ENCODE measurements at regions not wholly inside any gene's neighbourhood (a gene's known extent, or its start where the extent isn't known, plus 50 kb on each side); places are given as distances from the start of the nearest gene placed in this dataset.

DNA sequence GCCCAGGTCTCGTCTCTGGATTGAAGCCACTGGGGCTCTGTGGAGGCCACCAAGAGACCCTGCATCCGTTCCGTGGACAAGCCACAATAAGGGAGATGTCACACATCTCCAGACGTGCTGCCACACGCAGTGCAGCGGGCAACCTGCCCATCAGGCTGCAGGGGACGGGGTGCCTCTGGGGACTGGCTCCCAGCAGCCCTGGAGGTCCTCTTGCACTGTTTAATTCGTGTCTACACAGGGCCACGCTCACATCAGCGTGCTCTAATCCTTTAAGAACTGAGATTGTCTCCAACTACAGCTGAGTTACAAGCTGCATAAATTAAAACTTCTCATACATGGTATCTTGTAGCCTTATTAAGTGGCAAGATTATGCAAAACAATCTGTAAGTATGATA, 1232.2 kb downstream of the BRD1 start:
- H3K4me3 Mint-ChIP-seq: no peak overlapping the region
- no peaks in the 10 kb centered on the region for H3K4me1 Mint-ChIP-seq (ENCODE audit: low read depth)
- H3K36me3 Mint-ChIP-seq (ENCODE audit: low read depth): no peaks in the 10 kb centered on the region

DNA sequence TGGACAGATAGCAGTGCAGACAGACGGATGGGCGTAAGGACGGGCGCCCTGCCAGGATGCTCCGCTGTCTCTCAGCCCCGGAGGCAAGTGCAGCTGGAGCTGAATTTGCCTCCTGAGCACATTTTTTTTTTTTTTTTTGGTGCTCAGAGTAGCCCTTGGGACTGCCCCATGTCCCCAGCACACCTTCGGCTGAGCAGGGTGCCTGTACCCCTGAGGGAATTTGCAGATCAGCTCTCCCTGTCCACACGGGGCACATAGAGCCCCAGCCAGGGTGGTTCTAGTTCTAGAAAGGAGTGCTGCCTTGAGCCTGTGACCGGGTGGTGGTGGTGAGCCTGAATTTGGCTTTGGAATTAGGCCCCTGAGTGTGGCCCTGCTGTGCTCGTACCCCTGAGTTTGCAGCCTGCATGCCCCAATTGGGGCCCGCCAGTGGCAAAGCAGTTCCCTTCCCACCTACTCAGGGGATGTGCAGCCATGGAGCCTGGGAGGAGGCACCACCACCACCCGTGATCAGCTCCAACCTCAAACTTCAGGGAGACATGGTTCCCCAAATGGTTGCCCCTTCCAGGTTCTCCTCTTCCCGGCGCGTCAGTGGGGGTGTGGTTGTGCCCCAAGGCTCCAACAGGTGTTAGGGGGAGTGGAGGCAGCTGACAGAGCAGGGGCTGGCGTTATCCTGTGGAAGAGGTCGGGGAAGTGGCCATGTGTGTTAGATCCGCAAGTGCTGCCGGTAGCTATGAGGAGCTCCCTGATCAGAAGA, 1232.7 kb downstream of the BRD1 start:
- H3K4me3 Mint-ChIP-seq: no peak overlapping the region
- H3K27ac Mint-ChIP-seq: no peak overlapping the region
- peaks cover under 1% of the 10 kb centered on the region for H3K27me3 Mint-ChIP-seq
- no peaks in the 10 kb centered on the region for H3K36me3 Mint-ChIP-seq (ENCODE audit: low read depth)
- H3K4me1 Mint-ChIP-seq (ENCODE audit: low read depth): no peaks in the 10 kb centered on the region
- DNase-seq: no peak
- no peaks in the 10 kb centered on the region for H3K9me3 Mint-ChIP-seq

More for the DNA sequence above, 1232.2 kb downstream of the BRD1 start:
- DNase-seq: no peak
- no peaks in the 10 kb centered on the region for H3K27me3 Mint-ChIP-seq
- no peaks in the 10 kb centered on the region for H3K9me3 Mint-ChIP-seq
- no peak overlapping the region for H3K27ac Mint-ChIP-seq

DNA sequence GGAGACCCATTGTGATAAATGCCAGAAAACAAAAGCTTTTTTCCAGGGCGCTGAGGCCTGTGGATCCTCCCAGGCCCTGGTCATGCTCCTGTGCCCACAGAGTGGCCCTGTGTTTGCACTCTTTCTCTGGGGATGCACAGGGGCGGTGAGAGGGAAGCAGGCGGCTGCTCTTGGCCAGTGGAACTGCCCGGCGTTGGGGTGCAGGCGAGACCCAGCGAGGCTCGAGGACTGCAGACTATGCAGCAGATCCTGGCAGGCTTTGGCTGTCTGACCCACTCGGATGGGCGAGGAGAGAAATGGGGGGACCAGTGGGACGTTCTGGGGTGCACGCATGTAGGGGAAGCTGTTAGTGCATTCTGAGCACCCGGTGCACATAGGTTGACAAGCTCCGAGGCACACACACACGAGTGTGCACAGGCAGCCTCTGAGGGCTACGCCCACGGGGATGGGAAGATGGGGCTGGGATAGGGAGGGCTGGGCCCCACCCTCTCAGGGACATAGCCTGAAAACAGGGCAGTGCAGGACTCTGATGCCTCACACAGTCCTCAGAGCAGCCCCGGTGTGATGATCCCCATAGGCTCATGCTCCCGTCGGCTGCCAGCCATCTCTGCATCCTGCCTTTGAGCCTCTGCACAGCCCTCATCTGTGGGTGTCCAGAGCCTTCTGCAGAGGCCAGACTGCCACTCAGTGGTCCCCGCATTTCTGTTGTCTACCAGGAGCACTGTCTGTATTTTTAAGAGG, 1233.5 kb downstream of the BRD1 start:
- H3K27me3 Mint-ChIP-seq: peaks cover 2% of the 10 kb centered on the region
- H3K27ac Mint-ChIP-seq: no peak overlapping the region
- H3K36me3 Mint-ChIP-seq (ENCODE audit: low read depth): no peaks in the 10 kb centered on the region
- DNase-seq: no peak
- H3K4me3 Mint-ChIP-seq: no peak overlapping the region
- H3K4me1 Mint-ChIP-seq (ENCODE audit: low read depth): no peaks in the 10 kb centered on the region
- no peaks in the 10 kb centered on the region for H3K9me3 Mint-ChIP-seq

GRCh38 chr22:48593551-48593950, 1234.1 kb downstream of the BRD1 start:
- Mint-ChIP-seq H3K27ac (no peak overlapping the region), H3K36me3 (ENCODE audit: low read depth) (no peaks in the 10 kb centered on the region), H3K4me1 (ENCODE audit: low read depth) (no peaks in the 10 kb centered on the region), H3K9me3 (no peaks in the 10 kb centered on the region), H3K4me3 (no peak overlapping the region), H3K27me3 (peaks cover 3% of the 10 kb centered on the region)
- no peak for DNase-seq

DNA sequence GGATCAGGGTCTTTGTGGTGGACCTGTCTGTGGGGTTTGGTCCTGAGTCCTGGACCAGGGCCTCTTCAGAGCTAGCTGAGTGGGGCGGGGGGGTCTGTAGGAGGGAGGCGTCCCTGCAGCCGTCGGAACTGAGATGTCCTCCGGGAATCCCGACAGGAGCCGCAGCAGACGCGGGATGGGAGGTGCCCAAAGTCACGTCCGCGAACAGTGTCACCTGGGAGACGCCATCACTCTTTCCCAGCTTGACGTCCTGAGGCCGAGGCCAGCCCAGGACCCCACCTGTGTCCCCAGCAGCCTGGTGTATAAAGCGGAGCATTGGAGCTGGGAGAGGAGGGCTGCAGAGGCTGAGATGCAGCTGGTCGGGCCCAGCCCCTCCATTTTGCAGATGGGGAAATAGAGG, 1234.7 kb downstream of the BRD1 start:
- Mint-ChIP-seq H3K9me3 (no peaks in the 10 kb centered on the region), H3K27me3 (peaks cover 5% of the 10 kb centered on the region), H3K36me3 (ENCODE audit: low read depth) (no peaks in the 10 kb centered on the region), H3K4me3 (no peak overlapping the region), H3K4me1 (ENCODE audit: low read depth) (no peaks in the 10 kb centered on the region), H3K27ac (no peak overlapping the region)
- no peak for DNase-seq

DNA sequence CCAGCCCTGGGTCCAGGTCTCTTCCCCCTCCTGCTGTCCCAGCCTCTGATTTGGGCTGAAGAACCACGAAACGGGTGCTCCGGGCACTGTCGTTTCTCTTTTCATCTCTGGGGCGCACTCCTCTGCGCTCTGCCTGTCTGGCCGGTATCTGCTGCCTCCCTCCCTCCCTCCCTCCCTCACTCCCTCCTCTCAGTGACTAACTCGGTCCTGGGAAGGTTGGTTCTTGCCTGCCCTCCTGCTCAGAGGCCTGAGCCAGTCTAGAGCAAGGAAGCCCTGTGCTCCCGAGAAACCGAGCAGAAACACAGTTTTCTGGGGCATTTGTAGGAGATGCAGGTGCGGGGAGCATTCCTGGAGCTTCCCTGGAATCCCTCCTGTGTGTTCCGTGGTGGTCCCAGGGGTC, 1235.2 kb downstream of the BRD1 start:
- Mint-ChIP-seq H3K27me3 (peaks cover 5% of the 10 kb centered on the region), H3K27ac (no peak overlapping the region), H3K9me3 (no peaks in the 10 kb centered on the region), H3K4me3 (no peak overlapping the region), H3K4me1 (ENCODE audit: low read depth) (no peaks in the 10 kb centered on the region), H3K36me3 (ENCODE audit: low read depth) (no peaks in the 10 kb centered on the region)
- DNase-seq: no peak

DNA sequence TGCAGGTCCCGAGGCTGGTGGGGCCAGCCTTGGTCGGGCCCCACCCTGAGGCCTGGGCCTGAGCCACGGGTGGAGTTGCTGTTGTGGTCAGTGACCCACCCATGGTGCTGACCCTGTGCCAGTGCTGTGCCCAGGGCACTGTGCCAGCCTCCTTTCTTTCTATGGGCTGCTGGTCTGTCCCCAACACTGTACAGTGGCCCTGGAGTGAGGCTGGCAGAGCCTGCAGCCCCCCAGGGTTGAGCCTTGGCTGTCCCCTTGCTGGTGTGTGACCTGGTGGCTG, 1235.7 kb downstream of the BRD1 start:
- Mint-ChIP-seq H3K4me1 (ENCODE audit: low read depth) (no peaks in the 10 kb centered on the region), H3K36me3 (ENCODE audit: low read depth) (no peaks in the 10 kb centered on the region), H3K27ac (no peak overlapping the region), H3K4me3 (no peak overlapping the region), H3K9me3 (no peaks in the 10 kb centered on the region), H3K27me3 (peaks cover 5% of the 10 kb centered on the region)
- DNase-seq: no peak

DNA sequence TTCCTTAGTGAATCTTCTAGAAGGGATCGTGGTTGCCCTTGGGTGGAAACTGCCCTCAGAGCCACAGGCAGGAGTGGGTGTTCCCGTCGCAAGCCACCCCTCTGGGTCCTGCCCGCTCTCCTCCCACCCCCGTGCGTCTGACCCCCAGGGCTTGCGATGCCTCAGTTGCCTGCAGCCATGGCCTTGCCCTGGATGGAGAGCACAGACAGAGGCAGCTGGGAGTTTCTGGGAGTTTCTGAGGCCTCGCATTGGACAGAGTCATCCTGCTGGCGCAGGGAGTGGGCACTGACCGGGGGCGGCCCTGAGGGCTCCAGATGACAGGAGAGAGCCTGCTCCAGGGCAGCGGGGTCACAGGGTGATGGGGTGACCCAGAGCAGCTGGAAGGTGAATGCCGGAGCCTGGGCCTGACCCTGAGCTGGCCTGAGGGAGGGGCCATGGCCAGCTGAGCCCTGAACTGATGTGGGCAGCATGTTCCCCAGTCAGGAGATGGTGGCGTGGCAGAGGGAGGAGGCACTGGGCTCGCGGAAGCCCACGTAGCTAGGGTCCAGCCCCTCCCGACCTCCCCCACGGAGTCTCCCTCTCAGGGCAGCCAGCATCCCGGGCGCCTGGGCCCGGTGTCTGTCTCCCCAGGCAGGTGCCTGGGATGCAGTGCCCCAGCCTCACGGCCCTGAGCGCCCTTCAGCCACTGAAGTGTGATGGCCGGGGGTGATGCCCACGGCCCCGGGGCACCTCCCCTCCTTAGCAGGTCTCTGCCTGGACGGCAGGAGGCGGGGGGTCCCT, 1236.2 kb downstream of the BRD1 start:
- Mint-ChIP-seq H3K9me3 (no peaks in the 10 kb centered on the region), H3K27ac (no peak overlapping the region), H3K4me3 (no peak overlapping the region), H3K4me1 (ENCODE audit: low read depth) (no peaks in the 10 kb centered on the region), H3K36me3 (ENCODE audit: low read depth) (no peaks in the 10 kb centered on the region), H3K27me3 (peaks cover 5% of the 10 kb centered on the region)
- no peak for DNase-seq

DNA sequence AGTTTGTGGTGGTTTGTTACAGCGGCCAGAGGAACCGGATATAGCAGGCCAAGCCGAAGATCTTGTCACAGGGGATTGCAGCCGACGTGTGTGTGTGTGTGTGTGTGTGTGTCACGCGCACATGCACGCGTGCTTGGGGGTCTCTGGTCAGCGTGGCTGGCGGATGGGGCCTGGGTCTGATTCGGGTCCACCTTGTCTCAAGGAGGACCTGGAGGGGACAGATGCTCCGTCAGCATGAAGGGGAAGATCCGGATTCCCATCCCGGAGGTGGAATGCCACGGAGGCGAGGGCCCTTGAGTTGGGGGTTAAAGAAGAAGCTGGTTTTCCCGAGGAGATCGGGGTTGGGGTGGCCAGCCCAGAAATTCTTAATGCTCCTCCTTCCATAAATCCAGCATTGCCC, 1237.8 kb downstream of the BRD1 start:
- no peaks in the 10 kb centered on the region for H3K9me3 Mint-ChIP-seq

DNA sequence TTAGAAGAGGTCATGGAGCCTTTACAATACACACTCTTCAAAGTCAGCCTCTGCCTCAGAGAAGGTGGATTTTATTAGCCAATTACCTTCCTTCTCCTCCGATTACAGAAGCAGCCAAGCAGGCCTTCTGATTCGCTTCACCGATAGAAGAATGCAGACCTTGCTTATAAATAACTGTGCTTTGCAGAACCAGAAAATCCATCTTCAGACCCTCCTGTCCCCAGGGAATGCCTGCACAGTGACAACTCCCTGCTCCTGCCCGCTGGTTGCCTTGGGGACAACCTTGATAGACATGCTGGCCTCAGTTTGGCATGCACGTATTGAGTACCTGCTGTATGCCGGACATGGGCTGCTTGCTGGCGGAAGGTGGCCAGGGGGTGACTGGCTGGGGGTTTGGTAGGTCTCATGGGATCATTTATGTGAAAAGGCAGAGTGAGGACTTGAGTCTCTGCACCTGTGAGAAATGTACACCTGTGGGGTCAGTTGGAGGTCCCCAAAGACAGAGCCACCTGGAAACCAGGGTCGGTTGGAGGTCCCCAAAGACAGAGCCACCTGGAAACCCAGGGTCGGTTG, 1238.7 kb downstream of the BRD1 start:
- Mint-ChIP-seq H3K36me3 (ENCODE audit: low read depth) (no peaks in the 10 kb centered on the region), H3K27me3 (peaks cover 5% of the 10 kb centered on the region), H3K9me3 (no peaks in the 10 kb centered on the region), H3K4me3 (no peak overlapping the region), H3K4me1 (ENCODE audit: low read depth) (no peaks in the 10 kb centered on the region), H3K27ac (no peak overlapping the region)
- no peak for DNase-seq

More for the DNA sequence above, 1237.8 kb downstream of the BRD1 start:
- DNase-seq: no peak
- Mint-ChIP-seq H3K4me1 (ENCODE audit: low read depth) (no peaks in the 10 kb centered on the region), H3K4me3 (no peak overlapping the region), H3K27ac (no peak overlapping the region), H3K27me3 (peaks cover 5% of the 10 kb centered on the region), H3K36me3 (ENCODE audit: low read depth) (no peaks in the 10 kb centered on the region)

DNA sequence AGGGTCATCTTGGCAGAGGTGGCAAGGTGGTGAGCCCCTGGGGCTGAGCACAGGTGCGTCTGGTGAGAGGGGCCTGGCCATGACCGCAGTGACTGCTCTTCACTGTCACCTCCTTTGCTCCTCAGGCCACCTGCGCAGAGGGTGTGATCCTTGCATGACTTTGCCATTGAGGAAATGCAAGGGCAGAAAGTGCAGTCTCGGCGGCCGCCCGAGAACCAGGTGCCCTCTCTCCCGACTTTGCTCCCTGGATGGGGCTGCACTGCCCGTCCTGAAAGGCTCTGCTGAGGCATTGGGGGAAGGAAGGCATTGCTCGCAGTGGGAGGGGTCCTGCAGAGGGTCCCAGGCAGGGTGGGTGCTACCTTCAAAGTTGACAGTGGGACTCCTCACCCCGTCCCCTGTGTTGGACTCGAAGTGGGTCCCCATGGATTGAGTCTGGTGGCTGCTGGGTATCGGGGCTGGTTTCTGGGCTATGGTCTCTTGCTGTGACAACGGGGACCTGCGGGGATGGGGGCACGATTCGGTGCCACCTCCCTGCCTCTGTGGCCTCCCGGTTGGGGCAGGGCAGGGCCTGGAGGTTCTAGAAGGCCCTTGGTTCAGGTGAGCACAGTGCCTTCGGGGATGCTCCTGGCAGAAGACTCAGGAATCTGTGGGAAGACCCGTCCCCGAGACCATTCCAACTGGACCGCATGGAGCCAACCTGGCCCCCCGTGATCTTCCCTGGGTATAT, 1239.4 kb downstream of the BRD1 start:
- Mint-ChIP-seq H3K4me1 (ENCODE audit: low read depth) (no peaks in the 10 kb centered on the region), H3K27ac (no peak overlapping the region), H3K27me3 (peaks cover 5% of the 10 kb centered on the region), H3K36me3 (ENCODE audit: low read depth) (no peaks in the 10 kb centered on the region), H3K4me3 (no peak overlapping the region), H3K9me3 (no peaks in the 10 kb centered on the region)
- no peak for DNase-seq

DNA sequence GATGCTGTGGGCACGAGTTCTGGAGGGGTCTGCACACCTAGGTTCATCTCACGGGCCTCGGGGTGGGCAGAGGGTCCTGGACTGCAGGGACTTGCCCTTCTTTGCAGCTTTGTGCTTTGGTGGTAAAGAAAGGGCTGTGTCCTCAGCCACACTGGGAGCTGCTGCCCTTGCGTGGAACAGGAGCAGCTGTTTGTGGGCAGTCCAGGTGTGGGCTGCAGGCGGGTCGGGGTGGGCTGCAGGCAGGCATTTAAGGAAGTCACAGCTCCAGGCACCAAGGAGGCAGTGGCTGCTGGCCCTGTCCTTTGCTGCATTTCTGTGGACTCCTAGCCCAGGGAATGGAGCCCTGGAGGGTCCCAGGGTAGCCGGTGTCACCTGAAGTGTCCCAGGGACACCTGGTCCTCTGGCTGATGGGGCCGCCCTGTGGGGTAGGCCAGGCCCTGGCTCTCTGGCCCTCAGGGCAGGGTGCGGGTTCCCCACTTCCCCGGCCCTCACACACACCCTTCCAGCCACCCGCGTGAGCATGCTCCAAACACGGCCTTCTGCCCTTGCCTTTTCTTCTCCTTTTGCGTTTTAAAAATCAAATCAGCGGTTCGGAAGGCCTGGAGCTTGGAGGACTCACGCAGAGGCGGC, 1240.3 kb downstream of the BRD1 start:
- Mint-ChIP-seq H3K9me3 (no peaks in the 10 kb centered on the region), H3K27ac (no peak overlapping the region), H3K36me3 (ENCODE audit: low read depth) (no peaks in the 10 kb centered on the region), H3K4me1 (ENCODE audit: low read depth) (no peaks in the 10 kb centered on the region), H3K27me3 (peaks cover 5% of the 10 kb centered on the region), H3K4me3 (no peak overlapping the region)
- DNase-seq: no peak

DNA sequence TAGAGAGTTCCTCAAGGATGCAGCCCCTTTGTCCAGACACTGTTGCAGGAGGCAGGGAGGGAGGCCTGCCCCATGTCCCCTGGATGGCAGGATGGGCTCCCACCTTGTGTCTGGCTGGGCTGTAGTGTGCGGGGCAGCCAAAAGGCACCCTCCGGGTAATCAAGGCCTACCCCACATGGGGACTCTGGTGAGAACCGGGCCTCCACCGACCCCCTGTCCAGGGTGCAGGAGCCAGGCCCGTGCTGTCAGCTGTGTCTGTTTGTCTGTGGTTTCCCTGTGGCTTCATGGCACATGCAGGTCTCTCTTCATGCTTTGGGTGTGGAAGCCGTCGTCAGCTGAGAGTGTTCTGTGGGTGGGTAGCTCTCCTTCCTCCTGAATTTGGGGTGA, 1240.9 kb downstream of the BRD1 start:
- Mint-ChIP-seq H3K36me3 (ENCODE audit: low read depth) (no peaks in the 10 kb centered on the region), H3K9me3 (no peaks in the 10 kb centered on the region), H3K27ac (no peak overlapping the region), H3K27me3 (peaks cover 5% of the 10 kb centered on the region), H3K4me3 (no peak overlapping the region), H3K4me1 (ENCODE audit: low read depth) (no peaks in the 10 kb centered on the region)
- no peak for DNase-seq

Data from activated T-cell treated with anti-CD3 and anti-CD28 coated beads, Interleukin-2, amount 50 U/mL, for 24 hours (primary cell).